ENCODE measurements at regions not wholly inside any gene's neighbourhood (a gene's known extent, or its start where the extent isn't known, plus 50 kb on each side); places are given as distances from the start of the nearest gene placed in this dataset.

DNA sequence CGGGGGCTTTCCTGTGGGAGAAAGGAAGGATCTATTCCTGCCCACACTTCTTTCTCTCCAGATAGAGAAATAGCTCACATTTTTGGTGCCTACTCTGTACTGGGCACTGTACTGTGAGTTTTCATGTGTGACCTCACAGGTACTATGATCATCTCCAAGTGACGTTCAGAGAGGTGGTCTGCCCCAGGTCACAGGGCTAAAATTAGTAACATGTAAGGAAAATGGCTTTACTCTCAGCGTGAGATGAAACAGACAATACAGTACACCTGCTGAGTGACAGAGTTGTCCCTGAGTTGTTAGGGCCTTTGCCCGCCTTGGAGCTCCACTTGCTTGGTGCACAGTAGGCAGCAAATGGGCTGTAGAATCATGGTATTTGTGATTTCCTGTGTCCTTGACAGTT is 306.1 kb upstream of the DMRT1 start:
- TF ChIP-seq EZH2 (conservative IDR thresholded peaks at IDR 0.05; ENCODE audit: low read depth, low read length) (no peak), KLF11 (CRISPR knock-in tag; IDR thresholded peaks at IDR 0.05) (no peak), POLR2A (IDR thresholded peaks at IDR 0.05; ENCODE audit: insufficient read depth in 1 of 2, low read depth in 2 of 2, low read length in 2 of 2) (no peak)

Measured in HepG2 (cell line).